ENCODE measurements at regions not wholly inside any gene's neighbourhood (a gene's known extent, or its start where the extent isn't known, plus 50 kb on each side); places are given as distances from the start of the nearest gene placed in this dataset.
"Not testable (repeated sequence)": the region's sequence is repeated elsewhere in the genome, so short reads cannot be mapped to it uniquely, and the experiment has no call there.

- no peak for DNase-seq (ENCODE audit: low spot score)
Measured at GRCh38 chr7:69399401-69399800, 198.9 kb upstream of the AUTS2 start.

GRCh38 chr7:69402696-69403095, 195.6 kb upstream of the AUTS2 start:
- no peak for DNase-seq (ENCODE audit: low spot score)

GRCh38 chr7:69403169-69403568, 195.1 kb upstream of the AUTS2 start:
- DNase-seq (ENCODE audit: low spot score): no peak

- no peak for DNase-seq (ENCODE audit: low spot score)
Measured at GRCh38 chr7:69411018-69411417, 187.3 kb upstream of the AUTS2 start.

GRCh38 chr7:69411466-69411865, 186.8 kb upstream of the AUTS2 start:
- DNase-seq (ENCODE audit: low spot score): no peak

GRCh38 chr7:69412331-69413146, 185.7 kb upstream of the AUTS2 start:
- no peak for DNase-seq (ENCODE audit: low spot score)

GRCh38 chr7:69414555-69414954, 183.7 kb upstream of the AUTS2 start:
- DNase-seq (ENCODE audit: low spot score): no peak

- DNase-seq (ENCODE audit: low spot score): no peak
Measured at GRCh38 chr7:69418869-69419670, 179.2 kb upstream of the AUTS2 start.

GRCh38 chr7:69419934-69420333, 178.3 kb upstream of the AUTS2 start:
- DNase-seq (ENCODE audit: low spot score): no peak

- DNase-seq (ENCODE audit: low spot score): no peak
Measured at GRCh38 chr7:69422574-69422985, 175.7 kb upstream of the AUTS2 start.

GRCh38 chr7:69426705-69427104, 171.6 kb upstream of the AUTS2 start:
- no peak for DNase-seq (ENCODE audit: low spot score)

GRCh38 chr7:69428089-69428488, 170.2 kb upstream of the AUTS2 start:
- no peak for DNase-seq (ENCODE audit: low spot score)

- no peak for DNase-seq (ENCODE audit: low spot score)
Measured at GRCh38 chr7:69429911-69430383, 168.3 kb upstream of the AUTS2 start.

GRCh38 chr7:69430384-69431021, 167.8 kb upstream of the AUTS2 start:
- no peak for DNase-seq (ENCODE audit: low spot score)

- DNase-seq (ENCODE audit: low spot score): no peak
Measured at GRCh38 chr7:69431626-69432025, 166.6 kb upstream of the AUTS2 start.

GRCh38 chr7:69432276-69432675, 166.0 kb upstream of the AUTS2 start:
- not testable (repeated sequence) for DNase-seq (ENCODE audit: low spot score)

GRCh38 chr7:69433081-69433480, 165.2 kb upstream of the AUTS2 start:
- no peak for DNase-seq (ENCODE audit: low spot score)

- DNase-seq (ENCODE audit: low spot score): no peak
Measured at GRCh38 chr7:69434398-69434815, 163.9 kb upstream of the AUTS2 start.

GRCh38 chr7:69435711-69436110, 162.6 kb upstream of the AUTS2 start:
- DNase-seq (ENCODE audit: low spot score): no peak

- DNase-seq (ENCODE audit: low spot score): no peak
Measured at GRCh38 chr7:69436946-69437345, 161.3 kb upstream of the AUTS2 start.

- DNase-seq (ENCODE audit: low spot score): no peak
Measured at GRCh38 chr7:69438584-69439412, 159.5 kb upstream of the AUTS2 start.
